ENCODE measurements at regions not wholly inside any gene's neighbourhood (a gene's known extent, or its start where the extent isn't known, plus 50 kb on each side); places are given as distances from the start of the nearest gene placed in this dataset.

DNA sequence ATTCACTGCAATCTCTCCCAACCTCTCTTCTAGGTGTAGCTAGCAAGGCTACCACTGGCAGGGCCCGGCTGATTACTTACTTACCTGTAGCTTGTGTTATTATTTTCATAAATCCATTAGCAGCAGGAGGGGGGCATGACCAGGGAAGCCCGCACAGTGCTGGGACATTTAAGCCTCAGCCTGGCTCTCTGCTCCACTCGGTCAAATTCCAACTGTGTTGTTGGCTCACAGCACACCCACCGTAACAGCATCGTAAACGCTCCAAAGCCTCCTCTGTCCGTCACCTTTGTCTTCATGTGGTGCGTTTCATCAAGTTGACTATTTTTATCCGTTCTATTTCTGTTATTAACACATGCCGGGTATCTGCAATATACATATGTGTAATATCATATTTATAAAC, 264.7 kb downstream of the NSG2 start:
- peak; percentile 76 for DNase-seq (ENCODE audit: low spot score)

DNA sequence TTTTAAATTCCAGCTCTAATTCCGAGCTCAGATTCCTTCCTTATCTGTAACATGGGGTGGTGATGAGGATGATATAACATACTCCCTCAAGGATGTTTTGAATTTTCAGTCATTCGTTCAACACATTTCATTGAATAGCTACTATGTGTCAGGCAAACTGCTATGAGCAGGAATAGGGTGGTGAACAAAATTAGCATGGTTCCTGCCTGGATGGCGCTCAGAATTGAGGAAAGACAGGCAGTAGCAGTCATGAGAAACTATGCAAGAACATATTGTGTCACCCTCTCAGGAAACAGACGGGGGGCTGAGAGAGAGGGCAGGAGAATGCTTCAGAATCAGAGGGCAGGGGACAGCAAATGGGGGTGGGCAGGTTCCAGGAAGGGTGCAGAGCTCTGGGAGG, 265.2 kb downstream of the NSG2 start:
- DNase-seq (ENCODE audit: low spot score), result no peak

DNA sequence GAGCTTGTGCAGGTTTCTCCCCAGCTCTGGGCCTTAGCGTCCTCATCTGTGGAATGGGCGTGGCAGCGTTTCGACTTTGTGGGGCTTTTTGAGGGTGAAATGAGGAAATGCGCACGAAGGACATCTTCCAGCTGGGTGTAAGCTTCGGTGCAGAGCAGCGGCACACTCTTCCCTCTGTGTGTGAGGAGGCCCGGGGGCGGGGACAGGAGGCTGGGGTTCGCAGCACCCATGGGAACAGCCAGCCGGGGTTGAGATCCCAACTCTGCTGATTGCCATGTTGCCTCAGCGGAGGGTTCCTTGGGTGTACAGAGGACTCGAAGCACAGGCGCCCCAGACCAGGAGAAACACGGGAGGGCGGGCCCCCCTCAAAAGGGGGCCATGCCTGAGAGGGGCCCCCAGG, 265.6 kb downstream of the NSG2 start:
- DNase-seq (ENCODE audit: low spot score), result no peak

DNA sequence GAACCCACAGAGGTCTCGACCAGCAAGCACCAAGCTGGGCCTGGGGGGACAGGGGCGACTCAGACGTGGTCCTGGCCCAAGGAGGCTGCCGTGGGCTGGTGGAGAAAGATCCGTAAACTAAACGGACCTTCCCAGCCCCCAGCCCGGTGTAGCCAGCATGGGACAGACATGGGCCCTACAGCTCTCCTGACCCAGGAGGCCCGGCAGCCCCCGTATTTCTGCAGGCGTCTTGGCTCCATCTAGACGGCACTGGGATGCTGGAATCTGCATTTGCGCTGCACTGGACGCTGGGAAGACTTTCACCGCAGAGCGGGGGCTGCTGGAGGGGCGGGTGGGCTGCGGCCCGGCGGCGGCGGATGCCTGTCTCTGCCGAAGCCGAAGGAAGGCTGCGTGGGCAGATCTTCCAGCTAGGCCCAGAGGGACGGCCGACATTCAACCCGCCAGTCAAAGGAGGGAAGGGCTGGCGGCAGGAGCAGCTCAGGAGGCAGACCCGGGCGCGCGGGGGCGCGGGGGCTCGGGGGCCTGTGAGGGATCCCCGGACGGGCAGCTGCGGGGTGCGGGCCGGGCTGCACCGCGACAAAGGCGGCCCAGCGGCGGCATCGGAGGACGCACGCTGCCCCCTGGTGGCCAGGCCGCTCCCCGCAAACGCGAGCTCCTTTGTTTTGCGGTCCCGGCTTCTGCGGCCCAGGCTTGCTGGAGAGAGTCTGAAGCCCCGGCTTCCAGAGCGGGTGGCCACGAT, 266.2 kb downstream of the NSG2 start:
- DNase-seq (ENCODE audit: low spot score), result peak; percentile 92

DNA sequence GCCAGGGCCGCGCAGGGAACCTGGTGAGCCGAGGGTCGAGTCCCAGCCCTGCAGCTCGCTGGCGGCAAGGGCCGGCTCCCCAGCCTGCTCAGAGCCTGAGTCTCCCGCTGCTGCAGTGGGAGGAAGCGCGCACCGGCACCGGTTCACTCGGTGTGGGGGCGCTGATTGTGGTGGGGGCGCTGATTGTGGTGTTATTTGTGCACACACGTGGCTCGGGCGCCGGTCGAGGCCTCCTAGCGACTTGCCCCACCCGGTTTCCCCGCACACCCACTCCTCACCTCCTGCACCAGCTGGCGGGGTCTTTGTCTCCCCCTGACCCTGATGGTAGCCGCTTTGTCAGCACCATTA, 266.7 kb downstream of the NSG2 start:
- DNase-seq (ENCODE audit: low spot score), result no peak

DNA sequence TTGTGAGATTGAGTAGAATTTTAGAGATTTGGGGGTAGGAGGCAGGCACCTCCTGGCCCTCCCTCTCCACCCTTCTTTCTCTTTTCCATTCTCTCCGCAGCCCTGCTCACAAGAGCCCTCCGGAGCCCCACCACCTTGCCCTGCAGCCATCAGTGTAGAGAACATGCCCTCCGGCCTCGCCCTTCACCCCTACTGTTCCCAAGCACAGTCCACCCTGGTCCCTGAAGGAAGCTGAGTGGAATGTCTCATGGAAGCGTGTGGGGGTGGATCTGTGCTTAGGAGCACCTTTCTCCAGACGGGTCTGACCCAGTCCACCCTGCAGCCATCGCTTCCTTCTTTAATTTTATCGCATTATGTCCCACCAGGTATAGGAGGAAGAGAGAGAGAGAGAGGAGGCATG, 267.1 kb downstream of the NSG2 start:
- DNase-seq (ENCODE audit: low spot score), result peak; percentile 80

DNA sequence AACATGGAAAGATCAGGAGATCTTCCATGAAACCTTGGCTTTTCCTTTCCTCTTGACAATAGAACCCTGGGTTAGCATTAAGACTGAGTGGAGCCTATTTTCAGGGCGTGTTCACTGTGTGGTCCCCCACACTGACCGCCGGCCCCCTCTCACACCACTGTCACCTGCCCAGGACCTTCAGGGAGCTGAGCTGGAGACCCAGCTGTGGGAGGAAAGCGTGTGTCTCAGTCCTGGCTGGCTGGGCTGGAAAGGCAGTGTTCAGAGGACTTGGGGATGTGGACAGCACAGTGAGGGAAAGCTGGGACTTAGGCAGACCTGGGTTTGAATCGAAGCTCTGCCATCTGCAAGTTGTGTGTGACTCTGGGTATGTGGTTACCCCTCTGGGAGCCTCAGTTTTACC, 268.1 kb downstream of the NSG2 start:
- DNase-seq (ENCODE audit: low spot score), result peak; percentile 73

DNA sequence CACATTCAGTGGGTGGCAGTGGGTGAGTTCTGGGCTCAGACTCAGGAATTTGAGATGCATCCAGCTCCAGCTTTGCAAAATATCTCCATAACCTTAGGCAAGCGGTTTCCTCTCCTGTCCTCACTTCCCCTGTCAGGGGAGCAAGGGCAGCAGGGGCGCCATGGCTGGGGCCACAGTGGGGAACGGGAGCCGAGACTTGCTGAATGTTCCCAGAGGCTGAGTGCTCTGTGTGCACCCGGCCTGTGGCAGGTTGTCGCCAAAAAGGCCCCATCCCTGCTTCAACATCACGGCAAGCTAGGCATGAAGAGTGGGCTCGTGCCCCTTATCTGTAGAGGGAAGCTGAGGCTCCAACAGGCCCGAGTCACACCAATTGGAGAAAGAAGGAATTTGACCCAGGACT, 268.8 kb downstream of the NSG2 start:
- DNase-seq (ENCODE audit: low spot score), result peak; percentile 74

DNA sequence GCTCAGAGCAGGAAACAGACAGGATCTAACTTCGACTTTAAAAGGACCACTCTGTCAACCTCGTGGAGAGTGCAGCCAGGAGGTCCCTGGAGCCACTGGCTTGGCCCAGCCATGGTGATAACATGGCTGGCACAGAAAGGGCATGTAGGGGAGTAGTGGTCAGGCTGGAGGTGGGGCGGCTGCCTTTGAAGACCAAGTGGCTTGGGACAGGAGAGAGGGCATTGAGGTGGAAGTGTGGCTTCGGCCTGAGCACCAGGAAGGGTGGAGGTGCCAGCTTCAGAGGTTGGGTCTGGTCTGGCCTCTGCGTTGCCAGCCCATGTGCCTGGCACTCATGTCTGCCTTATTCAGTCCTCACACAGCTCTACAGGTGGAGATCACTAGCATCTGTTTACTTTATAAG, 270.0 kb downstream of the NSG2 start:
- DNase-seq (ENCODE audit: low spot score), result peak; percentile 37

DNA sequence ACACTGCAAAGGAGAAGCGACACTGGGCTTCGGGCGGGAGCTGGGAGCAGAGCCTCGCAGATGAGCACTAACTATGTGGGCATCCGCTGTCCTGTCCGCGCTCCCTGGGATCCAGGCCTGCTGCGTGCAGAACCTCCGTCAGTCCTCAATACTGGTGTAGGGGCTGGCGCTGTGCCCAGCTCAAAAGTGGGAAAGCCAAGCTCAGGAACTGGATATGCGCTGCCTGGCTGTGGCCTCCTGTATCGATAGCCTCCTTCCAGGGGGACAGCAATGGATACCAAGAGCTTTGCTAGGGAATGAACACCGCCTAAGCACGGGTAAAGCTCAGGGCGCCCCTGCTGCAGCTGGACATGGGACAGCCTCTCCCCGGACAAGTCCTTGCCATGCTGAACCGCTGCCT, 270.4 kb downstream of the NSG2 start:
- peak; percentile 82 for DNase-seq (ENCODE audit: low spot score)

DNA sequence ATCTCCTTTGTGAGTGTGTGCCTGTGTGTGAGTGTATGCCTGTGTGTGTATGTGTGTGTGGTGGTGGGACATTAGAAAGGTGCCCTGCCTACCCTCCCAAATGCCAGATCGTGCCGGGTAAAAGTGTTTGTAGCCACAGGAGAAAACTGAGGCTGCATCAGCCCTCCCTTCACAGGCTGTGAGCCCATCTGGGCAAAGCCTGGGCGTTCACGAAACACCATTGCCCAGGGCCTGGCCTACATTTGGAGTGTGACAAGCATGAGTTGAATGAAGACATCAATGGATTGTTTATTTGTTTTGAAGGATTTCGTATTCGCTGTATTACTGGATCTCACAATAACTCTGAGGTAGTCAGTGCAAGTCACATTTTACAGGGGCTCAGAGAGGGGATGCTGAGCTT, 270.8 kb downstream of the NSG2 start:
- DNase-seq (ENCODE audit: low spot score), result peak; percentile 74

DNA sequence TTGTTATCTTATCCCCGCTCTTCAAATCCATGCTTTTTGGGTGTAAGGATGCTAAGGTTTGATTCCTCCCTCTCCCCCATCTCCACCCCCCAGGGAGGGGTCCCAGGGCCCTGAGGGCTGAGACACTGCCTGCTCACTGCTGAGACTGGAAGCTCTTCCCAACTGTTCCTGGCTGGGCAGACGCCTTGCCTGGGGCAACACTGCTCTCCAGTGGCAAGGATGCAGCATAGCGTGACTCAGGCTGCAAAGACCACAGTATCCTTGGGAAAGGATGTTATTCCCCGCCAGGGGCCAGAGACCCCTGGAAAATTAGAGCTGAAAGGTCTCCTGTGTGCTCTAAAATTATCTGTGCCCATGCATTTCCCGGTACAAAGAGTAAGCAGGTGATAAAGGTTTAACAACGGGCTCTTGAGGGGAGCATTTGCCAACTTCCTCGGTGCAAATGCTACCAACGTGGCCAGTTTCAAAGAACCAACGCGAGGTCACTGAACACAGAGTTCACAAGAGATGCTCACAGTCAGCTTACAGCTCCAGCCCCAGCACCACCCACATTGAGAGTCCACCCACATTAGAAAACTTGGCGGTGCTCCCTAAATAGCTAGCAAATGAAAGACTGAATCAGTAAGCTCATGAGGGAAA, 271.9 kb downstream of the NSG2 start:
- peak; percentile 41 for DNase-seq (ENCODE audit: low spot score)

DNA sequence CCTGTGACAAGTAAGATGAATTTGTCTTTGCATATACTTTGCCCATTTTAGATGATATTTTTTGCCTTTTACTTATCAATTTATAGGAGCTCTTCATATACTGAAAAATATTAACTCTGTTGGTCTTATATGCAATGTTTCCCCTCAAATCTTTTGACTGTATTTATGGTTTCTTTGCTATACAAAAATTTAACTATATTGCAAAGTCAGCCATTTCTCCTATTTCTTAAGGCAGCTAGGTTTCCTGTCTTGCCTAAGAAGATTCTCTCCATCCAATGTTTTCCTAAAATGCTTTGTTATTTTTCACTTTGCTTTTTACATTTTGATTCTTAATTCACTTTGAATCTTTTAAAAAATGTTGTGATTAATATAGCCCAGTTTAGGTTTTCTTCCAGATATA, 273.1 kb downstream of the NSG2 start:
- DNase-seq (ENCODE audit: low spot score), result no peak

DNA sequence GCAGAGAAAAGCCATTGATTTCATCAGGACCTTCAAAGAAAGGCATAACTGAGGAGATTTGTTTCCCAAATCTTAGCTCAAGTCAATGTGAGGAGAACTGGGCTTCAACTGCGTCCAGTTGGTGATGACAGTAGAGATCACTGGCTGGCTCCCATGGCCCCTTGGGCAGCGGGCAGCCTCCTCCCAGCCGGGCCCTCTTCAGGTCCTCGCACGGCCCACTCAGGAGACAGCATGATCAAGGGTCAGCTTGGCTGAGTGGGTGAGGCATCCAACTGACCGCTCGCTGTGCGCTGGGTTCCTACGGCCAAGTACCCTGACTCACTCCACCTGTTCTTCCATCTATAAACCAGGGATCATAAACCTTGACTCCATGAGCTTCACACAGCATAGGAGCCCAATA, 274.0 kb downstream of the NSG2 start:
- DNase-seq (ENCODE audit: low spot score), result peak; percentile 71

DNA sequence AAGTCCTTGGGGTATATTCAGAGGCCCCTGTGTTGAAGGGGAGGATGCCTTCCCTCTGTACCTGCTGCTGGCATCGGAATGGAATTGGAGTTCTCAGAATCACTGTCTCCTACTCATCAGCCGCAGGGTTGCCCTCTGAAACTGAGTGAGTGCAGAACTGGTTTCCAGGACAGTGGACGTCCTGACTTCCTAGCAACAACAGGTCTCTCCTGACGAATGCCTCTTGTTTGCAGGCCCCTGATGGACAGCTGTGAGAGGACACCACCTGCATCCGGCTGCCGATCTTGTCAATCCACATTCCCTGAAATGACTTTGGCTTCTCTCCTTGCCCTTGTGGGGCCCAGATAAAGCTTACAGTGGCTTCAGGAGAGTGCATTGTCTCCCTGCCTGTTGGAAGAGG, 274.5 kb downstream of the NSG2 start:
- peak; percentile 18 for DNase-seq (ENCODE audit: low spot score)

DNA sequence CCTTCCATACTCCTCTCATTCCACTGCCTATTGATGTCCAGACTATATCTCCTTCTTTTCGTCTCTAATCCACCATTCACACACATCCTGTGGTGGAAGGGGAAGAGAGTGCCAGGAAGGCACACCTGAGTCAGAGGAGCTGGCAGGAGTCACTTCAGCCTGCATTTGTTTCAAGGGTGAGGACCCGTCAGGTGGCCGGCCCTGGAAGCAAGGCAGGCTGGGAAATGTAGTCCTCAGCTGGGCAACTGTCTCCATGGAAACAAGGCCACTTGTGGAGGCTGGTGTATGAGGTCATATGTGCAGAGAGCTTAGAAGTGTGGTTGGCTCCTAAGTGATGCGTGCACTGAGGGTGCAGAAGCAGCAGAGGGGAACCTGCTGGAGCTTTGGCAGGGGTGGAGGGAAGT, 278.4 kb downstream of the NSG2 start:
- peak; percentile 45 for DNase-seq (ENCODE audit: low spot score)

DNA sequence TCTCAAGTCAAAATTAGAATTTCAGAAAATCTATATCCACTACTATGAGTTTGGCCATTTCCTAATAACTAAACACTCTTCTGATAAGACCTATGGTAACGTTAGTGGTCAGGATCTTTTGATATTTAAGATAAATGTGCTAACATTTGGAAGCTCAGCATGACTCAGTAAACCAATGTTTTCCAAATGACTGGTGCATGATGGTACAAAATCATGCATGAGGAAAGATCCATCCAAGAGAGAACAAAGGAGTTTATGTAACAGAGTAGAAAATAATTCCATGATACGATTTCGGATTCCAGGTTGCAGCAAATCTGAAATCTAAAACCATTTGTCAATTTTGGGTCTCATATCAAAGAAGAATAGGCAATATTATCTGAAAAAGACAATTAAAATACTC, 279.2 kb downstream of the NSG2 start:
- no peak for DNase-seq (ENCODE audit: low spot score)

DNA sequence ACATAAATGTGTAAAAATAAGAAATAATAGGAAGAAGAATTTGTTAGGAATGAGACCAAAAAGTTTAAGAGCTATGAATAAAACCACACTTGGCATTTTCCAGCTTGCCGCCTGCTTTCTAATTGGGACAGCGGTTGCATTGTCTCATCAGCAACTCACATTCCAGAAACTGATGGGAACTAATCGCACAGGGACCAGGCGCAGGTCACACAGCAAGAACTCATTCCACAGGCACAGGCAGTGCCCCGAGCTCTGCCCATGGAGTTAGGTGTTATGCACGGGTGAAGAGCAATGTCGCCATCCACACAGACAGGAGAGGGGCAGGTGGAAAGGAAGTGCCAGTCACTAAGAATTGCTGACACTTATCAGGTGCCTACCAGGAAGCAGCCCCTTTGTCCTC, 279.9 kb downstream of the NSG2 start:
- DNase-seq (ENCODE audit: low spot score), result no peak

DNA sequence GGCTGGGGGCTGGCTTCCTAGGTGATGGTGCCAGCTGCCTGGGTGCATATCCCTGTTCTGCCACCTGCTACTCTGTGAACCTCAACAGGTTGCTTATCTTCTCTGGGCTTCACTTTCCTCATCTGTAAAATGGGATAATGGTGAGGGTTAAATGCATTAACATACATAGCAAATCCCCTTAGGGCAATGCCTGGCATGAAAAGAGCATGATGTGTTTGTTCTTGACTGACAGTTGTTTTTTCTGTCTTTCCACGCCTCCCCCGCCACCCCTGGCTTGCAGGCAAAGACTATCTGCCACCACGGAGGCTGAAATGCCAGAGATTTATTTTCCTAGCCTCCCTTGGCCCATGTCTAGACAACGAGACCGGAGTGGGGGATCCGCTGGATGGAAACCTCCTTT, 280.5 kb downstream of the NSG2 start:
- DNase-seq (ENCODE audit: low spot score), result no peak

DNA sequence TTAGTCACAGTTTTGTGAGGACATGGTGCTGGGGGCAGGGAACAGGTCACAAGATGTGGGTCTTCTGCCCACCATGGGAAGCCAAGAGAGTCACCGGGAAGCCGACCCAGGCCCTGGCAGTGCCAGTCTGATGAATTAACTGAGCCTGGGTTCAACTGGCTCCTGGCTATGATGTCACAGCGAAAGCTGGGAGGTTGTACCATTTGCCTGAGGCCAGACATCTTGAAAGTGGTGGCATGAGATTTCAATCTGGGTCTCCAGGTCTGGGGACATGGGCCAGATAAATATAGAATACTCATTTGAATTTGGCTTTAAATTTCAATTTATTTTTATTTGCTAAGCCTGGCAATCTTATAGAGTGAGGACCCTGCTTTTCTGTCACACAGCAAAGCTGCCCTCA, 280.9 kb downstream of the NSG2 start:
- DNase-seq (ENCODE audit: low spot score), result no peak

DNA sequence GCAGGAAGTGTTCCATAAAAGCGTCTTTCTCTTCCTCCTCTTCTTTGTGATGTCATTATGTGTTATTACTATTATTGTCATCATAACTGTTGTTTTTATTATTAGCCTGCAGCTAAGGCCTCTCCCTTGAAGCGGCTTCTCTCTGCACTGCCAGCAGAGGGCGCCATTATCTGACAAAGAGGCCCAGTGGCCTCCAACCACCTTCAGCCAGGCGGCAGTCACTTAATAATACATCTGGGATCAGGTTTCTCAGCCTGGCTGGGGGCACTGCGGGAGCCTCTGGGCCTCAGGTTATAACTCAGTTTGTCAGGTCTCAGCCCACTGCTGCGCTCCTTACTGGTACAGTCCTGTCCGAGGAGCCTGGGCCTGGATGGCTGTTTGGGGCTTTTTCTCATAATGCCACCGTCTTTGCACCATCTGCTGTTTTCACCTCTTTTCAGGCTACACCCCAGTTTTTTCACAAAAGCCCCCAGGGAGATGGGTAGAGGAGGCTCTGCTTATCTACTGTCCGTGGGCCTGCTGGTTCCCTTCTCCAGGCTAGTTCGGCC, 281.9 kb downstream of the NSG2 start:
- DNase-seq (ENCODE audit: low spot score), result peak; percentile 84

DNA sequence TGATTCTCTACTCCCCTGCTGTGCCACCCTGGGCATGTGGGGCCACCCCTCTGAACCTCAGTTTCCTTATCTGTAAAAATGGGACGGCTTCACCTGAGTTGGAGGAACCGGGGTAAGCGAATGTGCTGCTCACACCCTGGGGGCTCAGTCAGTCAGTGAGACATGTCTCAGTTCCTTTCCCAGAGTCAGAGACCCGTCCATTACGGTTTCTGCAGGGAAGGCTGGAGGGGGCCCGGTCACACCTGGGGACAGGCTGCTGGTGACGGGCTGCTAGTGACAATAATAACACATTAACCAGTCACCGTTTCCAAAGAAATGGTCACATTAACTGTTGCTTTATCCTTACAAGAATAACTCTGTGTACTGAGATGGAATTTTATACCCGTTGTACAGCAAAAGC, 282.4 kb downstream of the NSG2 start:
- DNase-seq (ENCODE audit: low spot score), result peak; percentile 73

DNA sequence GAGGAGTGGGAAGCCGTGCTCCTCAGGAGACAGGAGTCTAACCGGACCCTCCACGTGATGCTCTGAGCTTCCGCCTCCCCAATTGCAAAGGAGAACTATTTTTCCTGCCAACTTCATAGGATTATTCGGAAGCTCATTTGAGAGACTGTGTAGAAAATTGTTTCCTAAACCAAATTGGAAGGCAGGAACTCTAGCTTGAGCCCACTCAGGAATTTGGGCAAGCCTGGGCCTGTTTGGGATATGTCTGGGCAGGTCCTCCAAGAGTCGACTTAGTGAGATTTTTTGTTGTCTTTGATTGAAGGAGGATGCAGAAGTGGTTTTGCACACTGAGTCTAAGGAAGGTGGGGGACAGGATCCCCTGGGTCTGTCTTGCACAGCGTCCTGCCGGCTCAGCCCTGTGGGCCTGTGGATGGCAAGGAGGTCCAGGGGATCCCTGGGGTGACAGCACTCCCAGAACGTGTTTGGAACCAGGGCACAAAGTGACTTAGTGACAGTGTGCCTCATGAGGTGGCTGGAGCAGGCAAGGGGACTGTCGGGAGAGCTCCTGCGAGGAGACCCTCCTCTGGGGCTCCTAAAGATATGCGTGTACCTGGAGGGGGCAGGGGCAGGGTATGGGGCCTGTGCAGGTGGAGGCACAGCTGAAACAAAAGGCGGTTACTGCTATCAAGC, 283.3 kb downstream of the NSG2 start:
- peak; percentile 49 for DNase-seq (ENCODE audit: low spot score)

Data from mesenteric fat pad (tissue), 1 donor.